GM12874 (cell line): ENCODE measurements at regions not wholly inside any gene's neighbourhood (a gene's known extent, or its start where the extent isn't known, plus 50 kb on each side); places are given as distances from the start of the nearest gene placed in this dataset.

Experiments used
- TF ChIP-seq, protein P1 (sequence below): IDR thresholded peaks from 2 replicates; pipeline ENCODE4 v1.5.1; 2011; ENCODE audit warnings: low read depth, mild to moderate bottlenecking, control low read depth, low read length, moderate library complexity; ENCODE audit not compliant: insufficient read depth

DNA sequence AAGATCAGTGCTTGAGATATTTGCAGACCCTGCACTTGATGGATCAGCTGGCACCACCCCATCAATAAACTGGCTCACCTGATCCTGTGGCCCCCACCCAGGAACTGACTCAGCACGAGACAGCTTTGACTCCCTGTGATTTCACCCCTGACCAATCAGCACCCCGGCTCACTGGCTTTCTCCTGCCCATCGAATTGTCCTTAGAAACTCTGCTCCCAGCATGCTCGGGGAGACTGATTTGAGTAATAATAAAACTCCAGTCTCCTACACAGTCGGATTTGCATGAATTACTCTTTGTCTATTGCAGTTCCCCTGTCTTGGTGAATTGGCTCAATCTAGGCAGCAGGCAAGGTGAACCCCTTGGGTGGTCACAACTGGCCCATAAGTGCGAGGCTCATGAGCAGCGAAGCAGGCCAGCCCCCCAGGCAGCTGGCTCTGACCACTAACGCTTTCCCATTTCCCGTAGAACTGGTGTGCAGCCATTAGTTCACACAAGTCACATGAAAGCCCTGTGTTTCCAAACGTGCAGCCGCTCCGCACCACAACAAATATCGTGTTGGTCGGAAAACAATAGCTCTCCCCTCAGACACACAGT lies 79.6 kb downstream of the RSPH3 start:
- TF ChIP-seq, protein P1, sequence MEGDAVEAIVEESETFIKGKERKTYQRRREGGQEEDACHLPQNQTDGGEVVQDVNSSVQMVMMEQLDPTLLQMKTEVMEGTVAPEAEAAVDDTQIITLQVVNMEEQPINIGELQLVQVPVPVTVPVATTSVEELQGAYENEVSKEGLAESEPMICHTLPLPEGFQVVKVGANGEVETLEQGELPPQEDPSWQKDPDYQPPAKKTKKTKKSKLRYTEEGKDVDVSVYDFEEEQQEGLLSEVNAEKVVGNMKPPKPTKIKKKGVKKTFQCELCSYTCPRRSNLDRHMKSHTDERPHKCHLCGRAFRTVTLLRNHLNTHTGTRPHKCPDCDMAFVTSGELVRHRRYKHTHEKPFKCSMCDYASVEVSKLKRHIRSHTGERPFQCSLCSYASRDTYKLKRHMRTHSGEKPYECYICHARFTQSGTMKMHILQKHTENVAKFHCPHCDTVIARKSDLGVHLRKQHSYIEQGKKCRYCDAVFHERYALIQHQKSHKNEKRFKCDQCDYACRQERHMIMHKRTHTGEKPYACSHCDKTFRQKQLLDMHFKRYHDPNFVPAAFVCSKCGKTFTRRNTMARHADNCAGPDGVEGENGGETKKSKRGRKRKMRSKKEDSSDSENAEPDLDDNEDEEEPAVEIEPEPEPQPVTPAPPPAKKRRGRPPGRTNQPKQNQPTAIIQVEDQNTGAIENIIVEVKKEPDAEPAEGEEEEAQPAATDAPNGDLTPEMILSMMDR: no peak

DNA sequence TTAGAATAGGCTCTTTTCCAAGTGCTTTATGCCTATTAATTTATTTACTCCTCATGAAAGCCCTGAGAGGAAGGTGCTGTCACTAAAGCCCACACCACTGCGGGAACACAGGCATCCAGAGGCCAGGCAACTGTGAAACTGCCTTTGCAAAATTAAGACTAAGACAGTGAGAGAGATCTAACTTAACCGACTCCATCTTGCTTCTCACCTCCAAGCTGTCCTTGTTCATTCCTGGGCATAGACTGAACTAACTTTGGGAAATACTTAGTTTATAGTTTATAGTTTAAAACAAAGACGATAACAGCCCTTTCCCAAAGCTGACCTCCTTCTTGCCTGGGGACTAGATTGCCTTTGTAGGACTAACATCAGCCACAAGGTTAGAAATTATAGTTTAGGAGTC lies 80.1 kb downstream of the RSPH3 start:
- TF ChIP-seq, protein P1: no peak

DNA sequence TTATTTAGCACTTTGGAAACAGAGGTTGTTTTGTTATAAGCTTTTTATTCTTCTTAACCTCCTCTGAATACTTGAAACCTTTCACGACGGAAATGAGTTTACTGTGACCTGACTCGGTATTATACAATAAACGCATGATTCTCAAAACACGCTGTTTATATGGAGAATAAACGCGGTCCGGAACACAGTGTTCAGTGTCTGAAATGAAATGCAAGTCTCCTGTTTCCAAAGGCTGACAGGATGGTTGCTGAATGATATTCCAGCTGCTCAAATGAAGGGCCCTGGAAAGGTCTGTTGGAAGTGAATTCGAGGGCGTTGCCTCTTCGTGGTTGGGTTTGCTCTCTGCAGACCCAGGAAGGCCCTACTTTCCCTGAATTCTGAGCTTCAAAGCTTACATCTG lies 83.4 kb downstream of the RSPH3 start:
- TF ChIP-seq, protein P1: no peak

DNA sequence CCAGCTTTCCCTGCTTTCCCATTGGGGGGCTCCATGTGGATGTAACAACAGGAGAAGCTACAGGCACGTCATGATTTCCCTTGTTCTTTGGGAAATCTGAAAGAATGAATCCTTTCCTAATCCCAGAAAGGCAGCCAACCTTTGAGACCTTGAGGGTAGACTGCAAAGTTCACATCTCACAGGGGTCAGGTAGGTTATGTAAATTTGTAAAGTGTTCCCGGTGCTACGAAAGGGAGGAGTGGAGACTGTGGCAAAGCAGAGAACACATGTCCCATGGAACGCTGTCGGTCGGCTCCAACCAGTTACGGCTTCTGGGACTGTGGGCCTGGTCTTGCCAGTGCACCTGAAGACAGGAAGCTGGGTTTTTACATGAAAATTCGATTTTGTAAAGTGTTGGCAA lies 85.1 kb downstream of the RSPH3 start:
- TF ChIP-seq, protein P1: no peak

DNA sequence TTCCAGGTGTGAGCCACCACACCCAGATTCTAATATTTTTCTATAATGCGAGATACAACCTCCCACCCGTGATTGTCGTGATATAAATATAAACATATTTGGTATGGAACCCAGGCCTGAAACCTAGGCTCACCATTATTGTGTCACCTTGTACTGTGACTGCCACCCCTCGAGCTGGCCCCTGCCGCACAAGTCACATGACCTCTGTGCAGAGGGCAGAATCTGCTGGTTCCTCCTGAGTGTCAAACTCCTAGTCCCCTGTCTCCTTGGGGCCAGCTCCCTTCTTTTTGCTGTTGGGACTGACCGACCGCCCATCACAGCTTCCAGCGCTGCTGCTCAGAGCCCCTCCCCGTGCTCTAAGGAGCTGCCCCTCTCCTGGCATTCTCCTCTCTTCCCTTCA lies 86.4 kb downstream of the RSPH3 start:
- TF ChIP-seq, protein P1: no peak

DNA sequence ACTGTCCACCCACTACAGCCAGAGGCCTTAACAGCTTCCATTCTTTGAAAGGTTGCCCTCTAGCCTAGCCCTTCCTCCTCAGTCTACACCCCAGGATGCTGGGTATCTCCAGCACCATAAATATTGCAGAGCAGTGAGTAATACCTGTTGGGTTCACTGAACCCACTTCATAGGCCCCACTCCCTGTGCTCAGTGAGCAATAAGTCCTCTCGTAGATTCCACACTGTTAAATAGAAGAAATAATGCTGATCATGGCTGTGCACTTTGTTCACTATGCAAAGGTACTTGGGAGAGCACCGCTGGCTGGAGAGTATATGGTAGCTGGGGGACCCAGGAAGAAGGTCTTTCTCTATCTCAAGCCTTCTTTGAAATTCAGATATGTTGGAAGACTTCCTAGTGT lies 87.3 kb downstream of the RSPH3 start:
- TF ChIP-seq, protein P1: no peak

DNA sequence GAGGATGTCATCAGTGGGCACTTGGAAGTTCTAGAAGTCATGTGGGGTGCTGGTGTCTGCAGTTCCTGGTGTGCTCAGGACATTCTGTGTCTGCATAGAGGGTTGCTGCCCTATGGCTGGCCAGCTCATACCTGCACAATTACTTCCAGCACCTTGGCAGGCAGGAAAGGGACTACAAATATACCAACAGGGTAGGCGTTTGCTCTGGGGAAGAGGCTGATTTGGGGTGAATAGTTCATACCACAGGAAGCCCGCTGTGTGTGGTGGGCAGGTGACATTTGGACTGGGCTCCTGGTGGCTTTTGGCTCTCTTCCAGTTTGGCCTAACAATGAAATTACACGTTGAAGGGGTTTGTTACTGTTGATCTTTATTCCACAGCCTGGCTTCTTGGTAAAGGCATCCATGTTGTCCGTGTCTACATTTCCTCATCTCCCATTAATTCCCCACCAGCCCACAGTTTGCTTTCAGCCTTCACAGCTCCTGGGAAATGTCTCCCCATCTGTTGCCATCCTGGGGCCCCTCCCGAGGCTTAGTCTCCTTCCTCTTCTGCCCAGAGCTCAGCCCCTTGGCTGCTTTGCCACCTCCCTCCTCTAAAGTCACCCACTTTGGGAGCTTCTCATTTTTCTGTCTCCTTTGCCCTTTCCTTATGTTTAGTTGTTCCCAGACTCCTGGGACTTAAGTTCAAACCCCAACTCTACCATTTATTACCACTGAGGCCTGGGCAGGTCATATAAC lies 88.1 kb downstream of the RSPH3 start:
- TF ChIP-seq, protein P1: no peak
